ENCODE measurements at regions not wholly inside any gene's neighbourhood (a gene's known extent, or its start where the extent isn't known, plus 50 kb on each side); places are given as distances from the start of the nearest gene placed in this dataset.
"Not testable (repeated sequence)": the region's sequence is repeated elsewhere in the genome, so short reads cannot be mapped to it uniquely, and the experiment has no call there.

DNA sequence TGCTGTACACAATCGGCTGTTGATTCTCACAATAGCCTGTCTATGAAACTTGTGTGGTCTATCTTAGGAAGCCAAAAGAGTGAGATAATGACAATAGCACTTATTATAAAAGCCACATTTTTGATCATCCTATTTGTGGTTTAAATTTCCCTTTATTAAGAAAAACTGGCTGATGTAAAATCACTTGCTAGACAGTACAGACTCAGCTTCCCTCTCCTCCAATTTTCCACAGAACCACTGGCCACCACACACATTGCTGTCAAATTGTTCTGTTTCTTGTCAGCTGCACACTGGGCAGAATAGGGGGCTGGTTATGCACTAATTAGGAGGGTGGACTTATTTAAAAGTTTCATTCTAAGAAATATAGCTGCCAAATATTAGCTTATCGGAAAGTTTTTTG is 425.9 kb downstream of the EPHA3 start:
- DNase-seq (ENCODE audit: low spot score in 2 of 2), result no peak
- intact Hi-C loops (cut with DNase I; ENCODE audit: low total_unique reads), result no loop called here
- TF ChIP-seq, protein P1, sequence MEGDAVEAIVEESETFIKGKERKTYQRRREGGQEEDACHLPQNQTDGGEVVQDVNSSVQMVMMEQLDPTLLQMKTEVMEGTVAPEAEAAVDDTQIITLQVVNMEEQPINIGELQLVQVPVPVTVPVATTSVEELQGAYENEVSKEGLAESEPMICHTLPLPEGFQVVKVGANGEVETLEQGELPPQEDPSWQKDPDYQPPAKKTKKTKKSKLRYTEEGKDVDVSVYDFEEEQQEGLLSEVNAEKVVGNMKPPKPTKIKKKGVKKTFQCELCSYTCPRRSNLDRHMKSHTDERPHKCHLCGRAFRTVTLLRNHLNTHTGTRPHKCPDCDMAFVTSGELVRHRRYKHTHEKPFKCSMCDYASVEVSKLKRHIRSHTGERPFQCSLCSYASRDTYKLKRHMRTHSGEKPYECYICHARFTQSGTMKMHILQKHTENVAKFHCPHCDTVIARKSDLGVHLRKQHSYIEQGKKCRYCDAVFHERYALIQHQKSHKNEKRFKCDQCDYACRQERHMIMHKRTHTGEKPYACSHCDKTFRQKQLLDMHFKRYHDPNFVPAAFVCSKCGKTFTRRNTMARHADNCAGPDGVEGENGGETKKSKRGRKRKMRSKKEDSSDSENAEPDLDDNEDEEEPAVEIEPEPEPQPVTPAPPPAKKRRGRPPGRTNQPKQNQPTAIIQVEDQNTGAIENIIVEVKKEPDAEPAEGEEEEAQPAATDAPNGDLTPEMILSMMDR (IDR thresholded peaks at IDR 0.05), result no peak
- no peak for TF ChIP-seq POLR2A (IDR thresholded peaks at IDR 0.05)
- WGBS, 2 donors, result 66 to 76% methylated on average over 2 of the region's 2 CpGs
- H3K4me3 ChIP-seq (ENCODE audit: low read depth, poor library complexity, severe bottlenecking), result no peak overlapping the region

GRCh38 chr3:89554587-89554986 is 447.2 kb downstream of the EPHA3 start:
- DNase-seq (ENCODE audit: low spot score in 2 of 2); H3K4me3 ChIP-seq (ENCODE audit: low read depth, poor library complexity, severe bottlenecking); intact Hi-C loops (cut with DNase I; ENCODE audit: low total_unique reads): not testable (repeated sequence)
- 80 to 92% methylated on average over 6 of the region's 6 CpGs for WGBS, 2 donors

GRCh38 chr3:89558711-89559110 is 451.3 kb downstream of the EPHA3 start:
- no peak for DNase-seq (ENCODE audit: low spot score in 2 of 2)

GRCh38 chr3:89560568-89560967 is 453.1 kb downstream of the EPHA3 start:
- no peak for TF ChIP-seq POLR2A (IDR thresholded peaks at IDR 0.05)
- TF ChIP-seq, protein P1 (IDR thresholded peaks at IDR 0.05), result no peak
- 36 to 55% methylated on average over 1 of the region's 1 CpG for WGBS, 2 donors
- intact Hi-C loops (cut with DNase I; ENCODE audit: low total_unique reads), result no loop called here
- DNase-seq (ENCODE audit: low spot score in 2 of 2), result no peak
- no peak overlapping the region for H3K4me3 ChIP-seq (ENCODE audit: low read depth, poor library complexity, severe bottlenecking)

More at GRCh38 chr3:89558711-89559110, 451.3 kb downstream of the EPHA3 start:
- 54 to 71% methylated on average over 1 of the region's 1 CpG for WGBS, 2 donors
- TF ChIP-seq, protein P1 (IDR thresholded peaks at IDR 0.05), result no peak
- TF ChIP-seq POLR2A (IDR thresholded peaks at IDR 0.05), result no peak
- no peak overlapping the region for H3K4me3 ChIP-seq (ENCODE audit: low read depth, poor library complexity, severe bottlenecking)
- intact Hi-C loops (cut with DNase I; ENCODE audit: low total_unique reads), result no loop called here

DNA sequence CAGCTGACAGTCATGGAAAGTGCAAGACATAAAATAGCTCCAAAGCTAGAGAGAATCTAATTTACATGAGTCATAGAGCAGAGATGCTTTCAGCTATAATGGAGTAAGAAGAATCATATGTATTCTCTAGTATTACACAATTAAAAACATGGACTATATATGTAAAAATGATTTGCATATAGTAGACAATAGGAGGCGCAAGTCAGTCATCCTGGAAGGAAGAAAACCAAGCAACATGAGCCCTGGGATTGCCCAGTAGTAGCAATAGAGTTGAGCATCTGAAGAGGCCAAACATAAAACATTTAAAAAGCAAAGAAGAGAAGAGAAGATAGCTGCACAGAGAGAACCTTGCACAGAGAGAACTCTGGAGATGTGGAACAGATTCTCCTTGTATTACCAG is 455.0 kb downstream of the EPHA3 start:
- no peak for DNase-seq (ENCODE audit: low spot score in 2 of 2)
- intact Hi-C loops (cut with DNase I; ENCODE audit: low total_unique reads), result no loop called here
- WGBS, 2 donors, result 84 to 90% methylated on average over 1 of the region's 1 CpG
- TF ChIP-seq, protein P1 (IDR thresholded peaks at IDR 0.05), result no peak
- no peak for TF ChIP-seq POLR2A (IDR thresholded peaks at IDR 0.05)
- H3K4me3 ChIP-seq (ENCODE audit: low read depth, poor library complexity, severe bottlenecking), result no peak overlapping the region

DNA sequence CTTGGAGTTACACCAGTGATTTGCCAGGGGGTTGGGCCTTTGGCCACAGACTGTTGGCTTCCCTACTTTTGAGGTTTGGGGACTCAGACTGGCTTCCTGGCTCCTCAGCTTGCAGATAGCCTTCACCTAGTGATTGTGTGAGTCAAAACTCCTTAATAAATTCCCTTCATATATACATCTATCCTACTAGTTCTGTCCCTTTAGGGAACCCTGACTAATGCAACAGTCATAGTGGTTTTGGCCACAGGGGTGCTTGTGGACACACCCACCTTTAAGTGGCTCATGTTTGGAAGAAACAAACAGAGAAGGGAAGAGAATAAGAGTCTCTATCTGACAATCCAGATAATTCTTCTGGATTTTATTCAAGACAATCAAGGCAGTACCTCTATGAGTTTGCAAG is 457.7 kb downstream of the EPHA3 start:
- intact Hi-C loops (cut with DNase I; ENCODE audit: low total_unique reads), result no loop called here
- no peak overlapping the region for H3K4me3 ChIP-seq (ENCODE audit: low read depth, poor library complexity, severe bottlenecking)
- TF ChIP-seq, protein P1 (IDR thresholded peaks at IDR 0.05), result no peak
- no peak for TF ChIP-seq POLR2A (IDR thresholded peaks at IDR 0.05)
- no peak for DNase-seq (ENCODE audit: low spot score in 2 of 2)
